Upper lobe of left lung (tissue), 4 donors: ENCODE measurements at regions not wholly inside any gene's neighbourhood (a gene's known extent, or its start where the extent isn't known, plus 50 kb on each side); places are given as distances from the start of the nearest gene placed in this dataset.

Source experiments
- CTCF ChIP-seq, 6 experiments: fragments of 450-650 bp in 4 of 6; fragments of 200-600 bp in 2 of 6; sonication (generic) in 2 of 6; IDR thresholded peaks; one replicate each; pipeline ENCODE4 v1.5.1; 2016 to 2019; ENCODE audit warnings: antibody characterized with exemption in 6 of 6
- EP300 ChIP-seq, 4 donors: sonication (generic); formaldehyde crosslinking; IDR thresholded peaks; one replicate each; pipeline ENCODE4 v1.5.1; 2017; ENCODE audit warnings: antibody characterized with exemption in 4 of 4, control low read depth in 2 of 4
- POLR2A ChIP-seq, 4 donors: fragments of 450-650 bp; IDR thresholded peaks; one replicate each; pipeline ENCODE4 v1.5.1; 2016 to 2017; ENCODE audit warnings: antibody characterized with exemption in 4 of 4, mild to moderate bottlenecking in 2 of 4
- POLR2AphosphoS5 ChIP-seq, 2 donors: sonication (generic); formaldehyde crosslinking; IDR thresholded peaks; one replicate each; pipeline ENCODE4 v1.5.1; 2017; ENCODE audit warnings: antibody characterized with exemption in 2 of 2

DNA sequence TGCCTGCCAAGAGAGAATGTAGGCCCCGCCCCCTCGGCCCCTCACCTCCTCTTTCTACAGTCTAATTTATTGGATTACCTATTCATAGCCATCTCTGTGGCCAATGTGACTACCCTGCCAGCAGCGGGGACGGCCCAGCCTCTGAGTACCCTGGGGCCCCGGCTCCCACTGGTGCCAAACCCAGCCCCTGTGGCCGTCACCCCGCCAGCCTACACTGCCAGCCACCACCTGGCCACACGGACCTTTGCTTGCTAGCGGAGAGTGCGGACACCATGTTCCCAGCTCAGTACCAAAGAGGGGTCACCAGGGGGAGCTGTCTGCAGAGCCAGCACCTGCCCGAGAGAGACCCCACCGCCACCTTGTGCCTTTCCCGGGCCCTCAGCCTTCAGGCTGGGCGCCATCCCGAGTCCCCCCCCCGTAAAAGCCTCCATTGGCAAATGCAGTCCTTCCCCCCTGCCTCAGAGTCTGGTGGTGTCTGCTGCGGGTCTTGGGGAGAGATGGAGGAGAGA lies 511.1 kb downstream of the ZNF37A start:
- no peak for TF ChIP-seq POLR2AphosphoS5 (IDR thresholded peaks at IDR 0.05)
- TF ChIP-seq CTCF (IDR thresholded peaks at IDR 0.05), result no peak
- TF ChIP-seq POLR2A (IDR thresholded peaks at IDR 0.05), result no peak
- no peak for TF ChIP-seq EP300 (IDR thresholded peaks at IDR 0.05)
